GM18951 (cell line): ENCODE measurements at regions not wholly inside any gene's neighbourhood (a gene's known extent, or its start where the extent isn't known, plus 50 kb on each side); places are given as distances from the start of the nearest gene placed in this dataset.

Experiments
- POLR2A ChIP-seq: IDR thresholded peaks from 4 replicates; pipeline ENCODE4 v1.6.1; 2011; ENCODE audit warnings: mild to moderate bottlenecking; ENCODE audit not compliant: insufficient read length, insufficient read depth; ENCODE audit errors: extremely low read depth
- in situ Hi-C: fragments of 300-500 bp; cut with MboI; formaldehyde crosslinking; loops from one replicate; pipeline ENCODE4 v1.12.0; 2022; ENCODE audit warnings: low sequenced_read_pairs, mixed read lengths, inconsistent platforms; ENCODE audit not compliant: unreplicated experiment

GRCh38 chr2:41364842-41365241 is 683.0 kb upstream of the PKDCC start:
- in situ Hi-C loops: no loop called here
- no peak for TF ChIP-seq POLR2A

- in situ Hi-C loops: no loop called here
- no peak for TF ChIP-seq POLR2A
These were observed 671.9 kb upstream of the PKDCC start for GRCh38 chr2:41375901-41376300.

GRCh38 chr2:41377837-41378236 is 670.0 kb upstream of the PKDCC start:
- no peak for TF ChIP-seq POLR2A
- in situ Hi-C loops: no loop called here

- in situ Hi-C loops: no loop called here
- TF ChIP-seq POLR2A: no peak
These were observed 669.4 kb upstream of the PKDCC start for GRCh38 chr2:41378420-41378819.

GRCh38 chr2:41379496-41380221 is 668.2 kb upstream of the PKDCC start:
- no peak for TF ChIP-seq POLR2A
- in situ Hi-C loops: no loop called here

- no peak for TF ChIP-seq POLR2A
- in situ Hi-C loops: no loop called here
These were observed 666.1 kb upstream of the PKDCC start for GRCh38 chr2:41381701-41382100.

GRCh38 chr2:41387519-41387918 is 660.3 kb upstream of the PKDCC start:
- no peak for TF ChIP-seq POLR2A
- in situ Hi-C loops: no loop called here

GRCh38 chr2:41393621-41394020 is 654.2 kb upstream of the PKDCC start:
- in situ Hi-C loops: no loop called here
- TF ChIP-seq POLR2A: no peak

- in situ Hi-C loops: no loop called here
- TF ChIP-seq POLR2A: no peak
These were observed 653.3 kb upstream of the PKDCC start for GRCh38 chr2:41394541-41394940.

- in situ Hi-C loops: no loop called here
- TF ChIP-seq POLR2A: no peak
These were observed 652.1 kb upstream of the PKDCC start for GRCh38 chr2:41395692-41396091.

- in situ Hi-C loops: loop anchor here (25.0 kb wide), 1 partner anchor 388 kb away; no protein-coding TSS in a partner anchor
- TF ChIP-seq POLR2A: no peak
These were observed 648.3 kb upstream of the PKDCC start for GRCh38 chr2:41399437-41400087.

GRCh38 chr2:41400088-41400665 is 647.6 kb upstream of the PKDCC start:
- no peak for TF ChIP-seq POLR2A
- in situ Hi-C loops: loop anchor here (25.0 kb wide), 1 partner anchor 387 kb away; no protein-coding TSS in a partner anchor

- no peak for TF ChIP-seq POLR2A
- in situ Hi-C loops: loop anchor here (25.0 kb wide), 1 partner anchor 382 kb away; no protein-coding TSS in a partner anchor
These were observed 642.4 kb upstream of the PKDCC start for GRCh38 chr2:41405441-41405840.

- no peak for TF ChIP-seq POLR2A
- in situ Hi-C loops: loop anchor here (25.0 kb wide), 1 partner anchor 378 kb away; no protein-coding TSS in a partner anchor
These were observed 638.5 kb upstream of the PKDCC start for GRCh38 chr2:41409328-41409727.
